Skeletal muscle satellite cell (primary cell): ENCODE measurements at regions not wholly inside any gene's neighbourhood (a gene's known extent, or its start where the extent isn't known, plus 50 kb on each side); places are given as distances from the start of the nearest gene placed in this dataset.
"Not testable (repeated sequence)": the region's sequence is repeated elsewhere in the genome, so short reads cannot be mapped to it uniquely, and the experiment has no call there.

ENCODE experiments used
- H3K27me3 ChIP-seq: 2 replicates; pipeline ENCODE4 v1.7.0; 2013; ENCODE audit warnings: low read length; ENCODE audit not compliant: control insufficient read depth, insufficient read depth
- H3K36me3 ChIP-seq: 2 replicates; pipeline ENCODE4 v1.7.0; 2013; ENCODE audit warnings: mild to moderate bottlenecking, control low read depth, low read length; ENCODE audit not compliant: insufficient read depth
- H3K4me1 ChIP-seq: 2 replicates; pipeline ENCODE4 v1.7.0; 2013; ENCODE audit warnings: low read length; ENCODE audit not compliant: control insufficient read depth, insufficient read depth
- H3K4me2 ChIP-seq: 2 replicates; pipeline ENCODE4 v1.7.0; 2013; ENCODE audit warnings: mild to moderate bottlenecking, low read length
- H3K4me3 ChIP-seq: 2 replicates; pipeline ENCODE4 v1.7.0; 2013; ENCODE audit warnings: low read length
- H3K9ac ChIP-seq: 2 replicates; pipeline ENCODE4 v1.7.0; 2013; ENCODE audit warnings: mild to moderate bottlenecking, low read depth, low read length, moderate library complexity
- H3K9me3 ChIP-seq: replicated peaks from 2 replicates; pipeline ENCODE4 v1.7.0; 2013; ENCODE audit warnings: mild to moderate bottlenecking, control low read depth, low read length

DNA sequence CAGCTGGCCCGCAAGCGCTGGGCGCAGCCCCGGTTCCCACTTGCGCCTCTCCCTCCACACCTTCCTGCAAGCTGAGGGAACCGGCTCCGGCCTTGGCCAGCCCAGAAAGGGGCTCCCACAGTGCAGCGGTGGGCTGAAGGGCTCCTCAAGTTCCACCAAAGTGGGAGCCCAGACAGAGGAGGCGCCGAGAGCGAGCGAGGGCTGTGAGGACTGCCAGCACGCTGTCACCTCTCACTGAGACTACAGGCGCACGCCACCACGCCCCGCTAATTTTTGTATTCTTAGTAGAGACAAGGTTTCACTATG lies 103.3 kb upstream of the KMT2C start:
- not testable (repeated sequence) for H3K4me2 ChIP-seq, H3K36me3 ChIP-seq, H3K9me3 ChIP-seq, H3K9ac ChIP-seq, H3K4me3 ChIP-seq, H3K4me1 ChIP-seq, H3K27me3 ChIP-seq

DNA sequence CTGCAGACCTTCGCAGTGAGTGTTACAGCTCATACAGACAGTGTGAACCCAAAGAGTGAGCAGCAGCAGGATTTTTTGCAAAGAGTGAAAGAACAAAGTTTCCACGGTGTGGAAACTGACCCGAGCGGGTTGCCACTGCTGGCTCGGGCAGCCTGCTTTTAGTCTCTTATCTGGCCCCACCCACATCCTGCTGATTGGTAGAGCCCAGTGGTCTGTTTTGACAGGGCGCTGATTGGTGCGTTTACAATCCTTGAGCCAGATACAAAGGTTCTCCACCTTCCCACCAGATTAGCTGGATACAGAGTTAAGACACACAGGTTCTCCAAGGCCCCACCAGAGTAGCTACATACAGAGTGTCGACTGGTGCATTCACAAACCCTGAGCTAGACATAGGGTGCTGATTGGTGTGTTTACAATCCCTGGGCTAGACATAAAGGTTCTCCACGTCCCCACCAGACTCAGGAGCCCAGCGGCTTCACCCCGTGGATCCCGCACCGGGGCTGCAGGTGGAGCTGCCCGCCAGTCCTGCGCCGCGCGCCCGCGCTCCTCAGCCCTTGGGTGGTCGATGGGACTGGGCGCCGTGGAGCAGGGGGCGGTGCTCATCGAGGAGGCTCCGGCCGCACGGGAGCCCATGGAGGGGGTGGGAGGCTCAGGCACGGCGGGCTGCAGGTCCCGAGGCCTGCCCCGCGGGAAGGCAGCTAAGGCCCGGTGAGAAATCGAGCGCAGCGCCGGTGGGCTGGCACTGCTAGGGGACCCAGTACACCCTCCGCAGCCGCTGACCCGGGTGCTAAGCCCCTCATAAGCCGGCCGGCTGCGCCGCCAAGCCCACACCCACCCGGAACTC lies 102.8 kb upstream of the KMT2C start:
- not testable (repeated sequence) for H3K27me3 ChIP-seq, H3K9me3 ChIP-seq, H3K9ac ChIP-seq, H3K4me1 ChIP-seq, H3K4me3 ChIP-seq, H3K36me3 ChIP-seq, H3K4me2 ChIP-seq

GRCh38 chr7:152537639-152538038 lies 101.8 kb upstream of the KMT2C start:
- Histone ChIP-seq H3K9ac (no peak overlapping the region), H3K4me1 (no peaks in the 10 kb centered on the region), H3K27me3 (no peaks in the 10 kb centered on the region), H3K4me2 (no peak overlapping the region), H3K36me3 (no peaks in the 10 kb centered on the region), H3K9me3 (no peaks in the 10 kb centered on the region), H3K4me3 (no peak overlapping the region)

- no peaks in the 10 kb centered on the region for H3K27me3 ChIP-seq
- no peaks in the 10 kb centered on the region for H3K9me3 ChIP-seq
- H3K4me1 ChIP-seq, result no peaks in the 10 kb centered on the region
- no peak overlapping the region for H3K4me2 ChIP-seq
- no peak overlapping the region for H3K4me3 ChIP-seq
- no peak overlapping the region for H3K9ac ChIP-seq
- no peaks in the 10 kb centered on the region for H3K36me3 ChIP-seq
Observed at GRCh38 chr7:152528612-152529011, 92.8 kb upstream of the KMT2C start.

- H3K4me2 ChIP-seq, result no peak overlapping the region
- no peak overlapping the region for H3K4me3 ChIP-seq
- no peaks in the 10 kb centered on the region for H3K4me1 ChIP-seq
- H3K9ac ChIP-seq, result no peak overlapping the region
- peaks cover 2% of the 10 kb centered on the region for H3K27me3 ChIP-seq
- no peaks in the 10 kb centered on the region for H3K9me3 ChIP-seq
- H3K36me3 ChIP-seq, result no peaks in the 10 kb centered on the region
Observed at GRCh38 chr7:152527610-152528032, 91.8 kb upstream of the KMT2C start.

DNA sequence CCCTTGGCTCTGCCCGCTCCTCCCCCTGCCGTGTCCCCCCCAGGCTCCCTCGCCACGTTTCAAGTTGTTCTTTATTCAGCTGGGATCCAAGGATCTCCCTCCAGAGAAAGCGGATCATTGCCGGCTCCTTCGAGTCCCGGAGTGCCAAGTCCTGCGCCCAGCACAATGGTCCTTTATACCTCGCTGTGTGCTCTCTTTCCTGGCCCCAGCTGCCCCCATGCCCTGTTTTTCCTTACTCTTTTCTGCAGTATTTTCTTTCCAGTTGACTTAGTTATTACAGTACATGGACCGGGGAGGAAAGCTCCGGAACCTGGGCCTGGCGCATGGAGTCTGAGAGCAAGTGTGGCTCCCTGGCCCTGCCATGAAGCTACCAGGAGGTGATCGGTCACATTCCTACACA lies 88.1 kb upstream of the KMT2C start:
- Histone ChIP-seq H3K9ac (no peak overlapping the region), H3K4me3 (no peak overlapping the region), H3K27me3 (peaks cover 2% of the 10 kb centered on the region), H3K9me3 (no peaks in the 10 kb centered on the region), H3K36me3 (no peaks in the 10 kb centered on the region), H3K4me1 (no peaks in the 10 kb centered on the region), H3K4me2 (no peak overlapping the region)

DNA sequence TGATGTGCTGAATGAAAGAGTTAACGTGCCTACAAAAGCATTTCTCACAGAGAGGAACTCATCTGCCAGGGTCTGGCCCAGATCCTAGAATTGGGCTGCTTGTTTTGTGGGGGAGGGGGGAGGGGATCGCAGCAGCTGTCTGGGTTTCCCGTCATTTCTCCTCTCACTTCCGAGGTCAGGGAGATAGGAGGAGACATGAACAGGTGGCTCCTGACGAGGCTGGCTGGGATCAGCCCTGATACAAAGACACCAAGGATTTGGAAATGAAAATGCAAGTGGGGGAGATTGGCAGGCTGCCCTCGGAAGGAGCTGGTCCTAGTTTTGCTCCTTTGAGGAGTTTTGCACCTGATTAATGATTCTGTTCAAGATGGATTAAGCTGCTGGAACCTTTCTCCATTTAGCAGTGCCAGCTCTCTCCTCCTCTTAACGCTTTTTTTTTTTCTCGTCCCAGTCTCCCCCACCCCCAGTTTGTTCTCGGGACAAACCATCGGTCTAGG lies 86.8 kb upstream of the KMT2C start:
- Histone ChIP-seq H3K4me3 (peak overlapping the region; percentile 49), H3K9ac (no peak overlapping the region), H3K4me2 (peak overlapping the region; percentile 59), H3K27me3 (peaks cover 2% of the 10 kb centered on the region), H3K9me3 (no peaks in the 10 kb centered on the region), H3K36me3 (no peaks in the 10 kb centered on the region), H3K4me1 (no peaks in the 10 kb centered on the region)

DNA sequence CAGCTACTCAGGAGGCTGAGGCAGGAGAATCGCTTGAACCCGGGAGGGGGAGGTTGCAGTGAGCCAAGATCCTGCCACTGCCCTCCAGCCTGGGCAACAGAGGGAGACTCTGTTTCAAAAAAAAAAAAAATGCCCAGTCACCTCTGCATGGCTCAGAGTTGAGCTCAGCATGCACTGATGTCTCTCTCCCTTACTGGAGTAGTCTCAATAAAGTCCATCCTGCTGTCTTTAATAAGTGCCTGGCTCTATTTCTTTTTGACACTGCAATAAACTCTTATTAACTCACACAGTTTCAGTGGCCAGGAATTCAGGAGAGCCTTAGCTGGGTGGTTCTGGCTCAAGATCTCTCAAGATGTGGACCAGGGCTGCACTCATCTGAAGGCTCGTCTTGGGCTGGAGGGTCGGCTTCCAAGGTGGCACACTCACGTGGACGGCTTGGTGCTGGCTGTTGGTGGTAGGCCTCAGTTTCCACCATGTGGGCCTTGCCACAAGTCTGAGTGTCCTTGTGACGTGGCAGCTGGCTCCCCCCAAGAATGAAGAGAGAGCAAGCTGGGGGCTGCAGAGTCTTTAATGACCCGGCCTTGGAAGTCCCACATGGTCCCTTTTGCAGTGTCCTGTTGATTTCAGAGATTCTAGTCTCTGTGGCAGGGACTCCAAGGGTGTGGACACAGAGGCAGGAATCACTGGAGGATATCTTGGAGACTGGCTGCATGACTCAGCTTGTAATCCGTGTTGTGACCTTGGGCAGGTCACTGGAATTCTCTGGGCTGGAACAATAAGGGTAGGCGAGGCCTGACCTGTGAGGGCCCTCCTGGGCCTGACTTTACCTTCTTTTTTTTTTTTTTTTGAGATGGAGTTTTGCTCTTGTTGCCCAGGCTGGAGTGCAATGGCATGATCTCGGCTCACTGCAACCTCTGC lies 85.9 kb upstream of the KMT2C start:
- H3K4me2 ChIP-seq, result no peak overlapping the region
- H3K9ac ChIP-seq, result no peak overlapping the region
- H3K9me3 ChIP-seq, result no peaks in the 10 kb centered on the region
- H3K36me3 ChIP-seq, result no peaks in the 10 kb centered on the region
- peaks cover 2% of the 10 kb centered on the region for H3K27me3 ChIP-seq
- H3K4me1 ChIP-seq, result no peaks in the 10 kb centered on the region
- H3K4me3 ChIP-seq, result no peak overlapping the region

- H3K4me3 ChIP-seq, result no peak overlapping the region
- H3K9me3 ChIP-seq, result no peaks in the 10 kb centered on the region
- H3K36me3 ChIP-seq, result no peaks in the 10 kb centered on the region
- no peak overlapping the region for H3K4me2 ChIP-seq
- H3K9ac ChIP-seq, result no peak overlapping the region
- H3K4me1 ChIP-seq, result no peaks in the 10 kb centered on the region
- peaks cover 2% of the 10 kb centered on the region for H3K27me3 ChIP-seq
Observed at GRCh38 chr7:152520861-152521302, 85.1 kb upstream of the KMT2C start.

GRCh38 chr7:152519290-152519689 lies 83.5 kb upstream of the KMT2C start:
- no peaks in the 10 kb centered on the region for H3K36me3 ChIP-seq
- no peak overlapping the region for H3K4me2 ChIP-seq
- no peak overlapping the region for H3K9ac ChIP-seq
- no peak overlapping the region for H3K4me3 ChIP-seq
- H3K4me1 ChIP-seq, result no peaks in the 10 kb centered on the region
- peaks cover 2% of the 10 kb centered on the region for H3K27me3 ChIP-seq
- no peaks in the 10 kb centered on the region for H3K9me3 ChIP-seq

- H3K36me3 ChIP-seq, result no peaks in the 10 kb centered on the region
- no peaks in the 10 kb centered on the region for H3K9me3 ChIP-seq
- H3K4me3 ChIP-seq, result no peak overlapping the region
- no peak overlapping the region for H3K4me2 ChIP-seq
- H3K27me3 ChIP-seq, result no peaks in the 10 kb centered on the region
- no peak overlapping the region for H3K9ac ChIP-seq
- no peaks in the 10 kb centered on the region for H3K4me1 ChIP-seq
Observed at GRCh38 chr7:152516216-152516615, 80.4 kb upstream of the KMT2C start.
